ENCODE measurements at regions not wholly inside any gene's neighbourhood (a gene's known extent, or its start where the extent isn't known, plus 50 kb on each side); places are given as distances from the start of the nearest gene placed in this dataset.

DNA sequence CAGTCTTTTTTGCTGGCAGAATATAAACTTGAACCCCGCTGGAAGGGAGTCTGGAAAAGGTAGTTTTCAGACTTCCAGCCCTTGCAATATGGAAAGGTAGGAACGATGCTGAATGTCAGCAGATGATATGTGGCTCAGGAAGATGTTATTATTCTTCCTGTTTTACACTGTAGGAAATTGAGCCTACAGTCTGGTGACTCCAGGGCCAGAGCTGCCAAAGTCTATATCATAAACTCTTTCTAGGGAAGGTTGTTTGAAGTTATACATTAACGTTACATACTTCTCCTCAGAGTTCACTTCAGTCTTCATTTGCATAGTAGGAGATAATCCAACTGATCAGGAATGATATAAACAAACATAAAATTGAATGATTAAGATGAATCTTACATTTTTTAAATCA is 141.3 kb downstream of the FAT4 start:
- H3K27me3 ChIP-seq (ENCODE audit: control insufficient read depth, insufficient read depth, low read length) = no peaks in the 10 kb centered on the region
- TF ChIP-seq, protein P1, sequence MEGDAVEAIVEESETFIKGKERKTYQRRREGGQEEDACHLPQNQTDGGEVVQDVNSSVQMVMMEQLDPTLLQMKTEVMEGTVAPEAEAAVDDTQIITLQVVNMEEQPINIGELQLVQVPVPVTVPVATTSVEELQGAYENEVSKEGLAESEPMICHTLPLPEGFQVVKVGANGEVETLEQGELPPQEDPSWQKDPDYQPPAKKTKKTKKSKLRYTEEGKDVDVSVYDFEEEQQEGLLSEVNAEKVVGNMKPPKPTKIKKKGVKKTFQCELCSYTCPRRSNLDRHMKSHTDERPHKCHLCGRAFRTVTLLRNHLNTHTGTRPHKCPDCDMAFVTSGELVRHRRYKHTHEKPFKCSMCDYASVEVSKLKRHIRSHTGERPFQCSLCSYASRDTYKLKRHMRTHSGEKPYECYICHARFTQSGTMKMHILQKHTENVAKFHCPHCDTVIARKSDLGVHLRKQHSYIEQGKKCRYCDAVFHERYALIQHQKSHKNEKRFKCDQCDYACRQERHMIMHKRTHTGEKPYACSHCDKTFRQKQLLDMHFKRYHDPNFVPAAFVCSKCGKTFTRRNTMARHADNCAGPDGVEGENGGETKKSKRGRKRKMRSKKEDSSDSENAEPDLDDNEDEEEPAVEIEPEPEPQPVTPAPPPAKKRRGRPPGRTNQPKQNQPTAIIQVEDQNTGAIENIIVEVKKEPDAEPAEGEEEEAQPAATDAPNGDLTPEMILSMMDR (IDR thresholded peaks at IDR 0.05; ENCODE audit: borderline replicate concordance, extremely low read depth, insufficient read depth) = no peak
- no peak overlapping the region for H3K9ac ChIP-seq (ENCODE audit: low read length in 3 of 3)
- no peak overlapping the region for H3K27ac ChIP-seq (ENCODE audit: low read depth in 2 of 2, low read length in 2 of 2)
- FAIRE-seq (no peak), DNase-seq (peak in 1 of 5 donors; percentile 8)
- no peaks in the 10 kb centered on the region for H3K4me1 ChIP-seq (ENCODE audit: control insufficient read depth in 2 of 3, insufficient read depth in 2 of 3, low read depth in 1 of 3, low read length in 3 of 3)
- no peaks in the 10 kb centered on the region for H3K36me3 ChIP-seq (ENCODE audit: control insufficient read depth in 2 of 3, insufficient read depth in 3 of 3, low read length in 3 of 3)
- intact Hi-C loops (cut with DNase I) = no loop called here
- H3K4me3 ChIP-seq (ENCODE audit: low read length in 3 of 3) = no peak overlapping the region
- no peaks in the 10 kb centered on the region for H3K9me3 ChIP-seq (ENCODE audit: control insufficient read depth in 2 of 3, insufficient read depth in 1 of 3, low read length in 3 of 3)

DNA sequence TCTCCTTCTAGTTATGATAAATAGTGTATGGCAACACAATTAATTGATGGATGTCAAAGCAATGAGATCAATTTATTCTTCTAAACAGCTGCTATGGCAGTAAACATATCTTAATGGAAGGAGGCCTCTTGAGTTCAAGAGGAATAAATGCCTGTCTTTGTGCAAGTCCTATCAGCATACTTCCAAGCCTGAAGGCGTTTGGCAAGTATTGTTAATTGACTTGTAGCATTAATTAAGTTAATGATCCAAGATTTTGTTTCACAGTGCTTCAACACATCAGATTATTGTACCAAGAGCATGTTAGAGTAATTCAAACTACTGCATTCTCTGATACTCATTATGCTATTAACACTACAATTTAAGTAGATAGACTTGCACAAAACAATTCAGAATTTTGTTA is 144.8 kb downstream of the FAT4 start:
- TF ChIP-seq, protein P1 (IDR thresholded peaks at IDR 0.05; ENCODE audit: borderline replicate concordance, extremely low read depth, insufficient read depth) = no peak
- Histone ChIP-seq H3K27me3 (ENCODE audit: control insufficient read depth, insufficient read depth, low read length) (no peaks in the 10 kb centered on the region), H3K9me3 (ENCODE audit: control insufficient read depth in 2 of 3, insufficient read depth in 1 of 3, low read length in 3 of 3) (no peaks in the 10 kb centered on the region), H3K36me3 (ENCODE audit: control insufficient read depth in 2 of 3, insufficient read depth in 3 of 3, low read length in 3 of 3) (no peaks in the 10 kb centered on the region), H3K4me1 (ENCODE audit: control insufficient read depth in 2 of 3, insufficient read depth in 2 of 3, low read depth in 1 of 3, low read length in 3 of 3) (no peaks in the 10 kb centered on the region), H3K4me3 (ENCODE audit: low read length in 3 of 3) (no peak overlapping the region), H3K9ac (ENCODE audit: low read length in 3 of 3) (no peak overlapping the region), H3K27ac (ENCODE audit: low read depth in 2 of 2, low read length in 2 of 2) (no peak overlapping the region)
- intact Hi-C loops (cut with DNase I) = no loop called here
- DNase-seq (no peak), FAIRE-seq (no peak)

DNA sequence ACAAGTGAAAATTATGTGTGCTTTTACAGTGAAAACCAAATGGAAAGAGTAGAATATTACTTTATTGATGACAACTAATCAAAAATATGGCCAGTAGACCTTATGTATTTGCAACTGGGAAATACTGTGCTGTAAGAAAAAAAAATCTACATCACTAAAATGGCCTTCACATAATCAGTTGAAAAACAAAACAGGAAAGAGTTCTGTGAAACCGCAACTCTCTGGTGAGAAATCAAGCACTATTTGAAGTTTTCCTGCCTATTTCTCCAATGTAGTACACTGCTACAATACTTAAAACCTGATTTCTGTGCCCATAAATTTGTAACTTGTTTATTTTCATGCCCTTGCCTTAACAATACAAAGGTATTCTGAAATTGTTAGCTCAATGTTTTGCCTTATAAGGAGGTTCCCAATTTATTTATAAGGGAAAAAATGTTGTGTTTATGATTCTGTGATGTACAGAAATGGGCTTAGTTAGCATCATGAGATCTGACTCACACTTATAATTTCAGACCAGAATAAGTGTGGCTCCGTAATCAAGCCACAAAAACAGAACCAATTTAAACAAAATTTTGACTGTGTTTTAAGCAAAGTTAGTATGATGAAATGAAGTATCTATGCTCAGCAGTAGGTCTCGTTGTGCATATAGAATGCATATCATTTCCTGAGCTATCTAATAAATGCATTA is 147.1 kb downstream of the FAT4 start:
- H3K9me3 ChIP-seq (ENCODE audit: control insufficient read depth in 2 of 3, insufficient read depth in 1 of 3, low read length in 3 of 3) = no peaks in the 10 kb centered on the region
- FAIRE-seq = no peak

More for the DNA sequence above, 147.1 kb downstream of the FAT4 start:
- Histone ChIP-seq H3K9ac (ENCODE audit: low read length in 3 of 3) (no peak overlapping the region), H3K36me3 (ENCODE audit: control insufficient read depth in 2 of 3, insufficient read depth in 3 of 3, low read length in 3 of 3) (no peaks in the 10 kb centered on the region), H3K4me3 (ENCODE audit: low read length in 3 of 3) (no peak overlapping the region), H3K27ac (ENCODE audit: low read depth in 2 of 2, low read length in 2 of 2) (no peak overlapping the region), H3K4me1 (ENCODE audit: control insufficient read depth in 2 of 3, insufficient read depth in 2 of 3, low read depth in 1 of 3, low read length in 3 of 3) (no peaks in the 10 kb centered on the region), H3K27me3 (ENCODE audit: control insufficient read depth, insufficient read depth, low read length) (no peaks in the 10 kb centered on the region)
- TF ChIP-seq, protein P1 (IDR thresholded peaks at IDR 0.05; ENCODE audit: borderline replicate concordance, extremely low read depth, insufficient read depth) = no peak
- DNase-seq = no peak
- intact Hi-C loops (cut with DNase I) = no loop called here

Data from kidney (tissue), 13 donors.